GM12878 (cell line): ENCODE measurements at regions not wholly inside any gene's neighbourhood (a gene's known extent, or its start where the extent isn't known, plus 50 kb on each side); places are given as distances from the start of the nearest gene placed in this dataset.

Experiments used
- ATAC-seq: fragments of 200-7000 bp; cut with Tn5 transposase; 3 replicates; pipeline ENCODE4 v1.9.1; 2020; ENCODE audit warnings: mild to moderate bottlenecking, moderate library complexity
- BruUV-seq: library from RNA; stranded (reverse); fragments of 400-500 nt; replicated peaks from 2 replicates; lab custom pipeline; 2021; lab: Mats Ljungman, UMichigan
- CTCF ChIA-PET: fragments of 300-600 bp; sonication (Branson Sonifier 250); formaldehyde crosslinking; extraction: SDS; loops from one replicate; lab custom pipeline; 2021; ENCODE audit warnings: inconsistent platforms; lab: Yijun Ruan, JAX
- POLR2A ChIA-PET: fragments of 350-600 bp; formaldehyde crosslinking; extraction: SDS; loops from one replicate; lab custom pipeline; 2021; ENCODE audit warnings: inconsistent platforms; lab: Charles Lee
- RAD21 ChIA-PET: fragments of 300-600 bp; sonication (Branson Sonifier 250); formaldehyde crosslinking; loops from one replicate; lab custom pipeline; 2023; ENCODE audit warnings: antibody characterized with exemption; ENCODE audit not compliant: unreplicated experiment; lab: Charles Lee
- SMC1A ChIA-PET: fragments of 300-600 bp; sonication (Branson Sonifier 250); formaldehyde crosslinking; loops from one replicate; lab custom pipeline; 2023; ENCODE audit not compliant: unreplicated experiment, uncharacterized antibody; lab: Charles Lee
- DNase-seq: peaks from one replicate; pipeline ENCODE4 v3.0.0-alpha.2; 2011; ENCODE audit warnings: low read depth, low spot score
- FAIRE-seq: peaks from 3 replicates; lab custom pipeline; 2011; peaks lifted over from hg19 to GRCh38; lab: Jason Lieb, UNC
- H2AFZ ChIP-seq: 2 replicates; pipeline ENCODE4 v1.6.0; 2011; ENCODE audit warnings: low read depth, low read length, control low read depth; ENCODE audit not compliant: control insufficient read depth
- H3K27ac ChIP-seq: 2 replicates; pipeline ENCODE4 v1.5.1; 2011; ENCODE audit warnings: control low read depth; ENCODE audit not compliant: control insufficient read depth, insufficient read depth
- H3K27me3 ChIP-seq, 2 experiments: replicated peaks in 1 of 2; 2 replicates each; pipeline versions ENCODE4 v1.6.0 to v1.6.1; 2011; ENCODE audit warnings: low read length in 1 of 2; ENCODE audit not compliant: control insufficient read depth in 2 of 2, insufficient read depth in 2 of 2
- H3K36me3 ChIP-seq, 2 experiments: 2 replicates each; pipeline ENCODE4 v1.5.1; 2011; ENCODE audit warnings: low read length in 1 of 2; ENCODE audit not compliant: control insufficient read depth in 2 of 2, insufficient read depth in 2 of 2
- H3K4me1 ChIP-seq: 2 replicates; pipeline ENCODE4 v1.6.1; 2011; ENCODE audit warnings: mild to moderate bottlenecking, low read length, moderate library complexity, mixed read lengths; ENCODE audit not compliant: control insufficient read depth, insufficient read depth
- H3K4me2 ChIP-seq: 2 replicates; pipeline ENCODE4 v1.6.0; 2011; ENCODE audit warnings: control low read depth; ENCODE audit not compliant: control insufficient read depth, insufficient read depth
- H3K4me3 ChIP-seq: fragments of 200-600 bp; sonication (generic); 2 replicates; pipeline ENCODE4 v1.5.1; 2016
- H3K79me2 ChIP-seq: 2 replicates; pipeline ENCODE4 v1.6.0; 2011; ENCODE audit warnings: low read length; ENCODE audit not compliant: control insufficient read depth, insufficient read depth
- H3K9ac ChIP-seq: 2 replicates; pipeline ENCODE4 v1.8.0; 2011; ENCODE audit warnings: low read length, control low read depth, mixed read lengths; ENCODE audit not compliant: control insufficient read depth, insufficient read depth
- H3K9me3 ChIP-seq: replicated peaks from 3 replicates; pipeline ENCODE4 v1.5.1; 2011; ENCODE audit warnings: mild to moderate bottlenecking, low read length; ENCODE audit not compliant: control insufficient read depth, insufficient read depth
- H4K20me1 ChIP-seq: 2 replicates; pipeline ENCODE4 v1.6.0; 2011; ENCODE audit not compliant: control insufficient read depth, insufficient read depth
- BACH1 ChIP-seq: fragments of 450-650 bp; IDR thresholded peaks from 2 replicates; pipeline ENCODE4 v1.6.1; 2017; ENCODE audit warnings: mild to moderate bottlenecking, borderline replicate concordance
- CBX5 ChIP-seq: sonication (generic); IDR thresholded peaks from 2 replicates; pipeline ENCODE4 v1.6.1; 2016; ENCODE audit warnings: low read depth, moderate library complexity, mild to moderate bottlenecking, inconsistent platforms
- EP300 ChIP-seq, 2 experiments: fragments of 150-350 bp in 1 of 2; IDR thresholded peaks; 2 replicates each; pipeline ENCODE4 v1.6.1; 2011 to 2012; ENCODE audit warnings: low read depth in 2 of 2, low read length in 2 of 2, borderline replicate concordance in 1 of 2, improper control_type of control experiment in 1 of 2, inconsistent platforms in 1 of 2; ENCODE audit not compliant: control insufficient read depth in 1 of 2
- IRF5 ChIP-seq: fragments of 450-650 bp; IDR thresholded peaks from 2 replicates; pipeline ENCODE4 v1.6.1; 2017; ENCODE audit warnings: borderline replicate concordance
- MTA3 ChIP-seq: IDR thresholded peaks from 2 replicates; pipeline ENCODE4 v1.6.1; 2012; ENCODE audit warnings: low read length, inconsistent platforms, borderline replicate concordance
- SP1 ChIP-seq: IDR thresholded peaks from one replicate; pipeline ENCODE4 v1.6.1; 2011; ENCODE audit warnings: low read depth, low read length
- USF2 ChIP-seq: IDR thresholded peaks from 2 replicates; pipeline ENCODE4 v1.6.1; 2011; ENCODE audit warnings: low read depth, low read length, improper control_type of control experiment, borderline replicate concordance
- YY1 ChIP-seq: IDR thresholded peaks from 2 replicates; pipeline ENCODE4 v1.6.1; 2011; ENCODE audit warnings: low read depth, mild to moderate bottlenecking, low read length
- ZBED1 ChIP-seq: IDR thresholded peaks from 2 replicates; pipeline ENCODE4 v1.6.1; 2016; ENCODE audit warnings: borderline replicate concordance
- ZBTB11 ChIP-seq: fragments of 450-650 bp; formaldehyde crosslinking; IDR thresholded peaks from 2 replicates; pipeline ENCODE4 v1.5.0; 2022; ENCODE audit warnings: mild to moderate bottlenecking, missing genetic modification characterization
- WGBS: methylation state at CpG from one replicate; pipeline ENCODE4 v1.1.6; 2016; ENCODE audit warnings: low lambda C conversion rate; ENCODE audit not compliant: insufficient replicate concordance, insufficient coverage; ENCODE audit errors: missing lambda C conversion rate; 5-methylcytosine and 5-hydroxymethylcytosine counted together
- in situ Hi-C: fragments of 300-500 bp; cut with MboI; formaldehyde crosslinking; loops from 9 replicates; pipeline ENCODE4 v1.14.3; 2018; ENCODE audit warnings: mixed read lengths
- intact Hi-C: fragments of 100-400 bp; cut with micrococcal nuclease; formaldehyde crosslinking; loops from one replicate; pipeline ENCODE4 v1.14.2; 2022; ENCODE audit not compliant: unreplicated experiment

- CTCF ChIA-PET = no interaction called here
- no TSS peak for BruUV-seq
Observed at GRCh38 chr21:16145479-16145878, 415.7 kb downstream of the USP25 start.

More at GRCh38 chr21:16145479-16145878, 415.7 kb downstream of the USP25 start:
- ATAC-seq (no peak), DNase-seq (no peak), FAIRE-seq (no peak)
- H3K27me3 ChIP-seq = no peaks in the 10 kb centered on the region
- no peak overlapping the region for H3K4me2 ChIP-seq
- intact Hi-C loops (no loop called here), in situ Hi-C loops (no loop called here)
- ChIA-PET SMC1A (no interaction called here), POLR2A (no interaction called here), RAD21 (no interaction called here)
- no peaks in the 10 kb centered on the region for H3K4me1 ChIP-seq
- H2AFZ ChIP-seq = no peak overlapping the region
- H3K9ac ChIP-seq = no peak overlapping the region
- WGBS = 45% methylated on average over 7 of the region's 7 CpGs
- H3K27ac ChIP-seq = no peak overlapping the region
- H3K9me3 ChIP-seq = no peaks in the 10 kb centered on the region; the same call in 2 of the 3 replicates
- TF ChIP-seq YY1 (no peak), EP300 (IDR thresholded peaks at IDR 0.05; ENCODE audit: borderline replicate concordance in 1 of 2, control insufficient read depth in 1 of 2, low read depth in 2 of 2, low read length in 2 of 2) (no peak), SP1 (no peak), MTA3 (no peak), BACH1 (no peak), IRF5 (no peak), CBX5 (no peak), ZBTB11 (CRISPR knock-in tag) (no peak), USF2 (no peak), ZBED1 (no peak)
- H3K79me2 ChIP-seq = no peaks in the 10 kb centered on the region
- no peaks in the 10 kb centered on the region for H4K20me1 ChIP-seq
- no peaks in the 10 kb centered on the region for H3K36me3 ChIP-seq
- no peak overlapping the region for H3K4me3 ChIP-seq
